Astrocyte (in vitro differentiated cells and primary cell): ENCODE measurements at regions not wholly inside any gene's neighbourhood (a gene's known extent, or its start where the extent isn't known, plus 50 kb on each side); places are given as distances from the start of the nearest gene placed in this dataset.
A peak's percentile ranks its signal among the peaks of the same experiment; 100 is the strongest.

Experiments
- DNase-seq: peaks from one replicate; pipeline ENCODE4 v3.0.0-alpha.2; 2010; ENCODE audit warnings: low read depth
- FAIRE-seq: peaks from 2 replicates; lab custom pipeline; 2011; peaks lifted over from hg19 to GRCh38; lab: Jason Lieb, UNC
- H2AFZ ChIP-seq: 2 replicates; pipeline ENCODE4 v1.6.0; 2012; ENCODE audit warnings: low read depth, low read length, inconsistent platforms
- H3K27ac ChIP-seq: 2 replicates; pipeline ENCODE4 v1.5.1; 2011; ENCODE audit warnings: low read depth, low read length, inconsistent platforms
- H3K27me3 ChIP-seq: 2 replicates; pipeline ENCODE4 v1.6.0; 2011; ENCODE audit warnings: low read length, inconsistent platforms; ENCODE audit not compliant: insufficient read depth
- H3K36me3 ChIP-seq: 2 replicates; pipeline ENCODE4 v1.5.1; 2011; ENCODE audit warnings: low read length, inconsistent platforms; ENCODE audit not compliant: insufficient read depth
- H3K4me1 ChIP-seq: 2 replicates; pipeline ENCODE4 v1.5.1; 2011; ENCODE audit warnings: low read length, inconsistent platforms; ENCODE audit not compliant: insufficient read depth
- H3K4me2 ChIP-seq: 2 replicates; pipeline ENCODE4 v1.6.0; 2012; ENCODE audit warnings: low read length, inconsistent platforms
- H3K4me3 ChIP-seq: 2 replicates; pipeline ENCODE4 v1.5.1; 2011; ENCODE audit warnings: low read depth, mild to moderate bottlenecking, low read length, inconsistent platforms; ENCODE audit not compliant: insufficient read depth
- H3K79me2 ChIP-seq: 2 replicates; pipeline ENCODE4 v1.6.0; 2012; ENCODE audit warnings: mild to moderate bottlenecking, low read length, inconsistent platforms; ENCODE audit not compliant: insufficient read depth
- H3K9ac ChIP-seq: 2 replicates; pipeline ENCODE4 v1.6.0; 2012; ENCODE audit warnings: mild to moderate bottlenecking, low read length, inconsistent platforms
- H3K9me3 ChIP-seq: 2 replicates; pipeline ENCODE4 v1.5.1; 2012; ENCODE audit warnings: low read depth, mild to moderate bottlenecking, low read length, inconsistent platforms; ENCODE audit not compliant: insufficient read depth
- H4K20me1 ChIP-seq: 2 replicates; pipeline ENCODE4 v1.6.0; 2012; ENCODE audit warnings: low read length, inconsistent platforms; ENCODE audit not compliant: insufficient read depth
- H3K27ac Mint-ChIP-seq: one replicate; pipeline ENCODE4 v1.8.0; 2021; ENCODE audit warnings: mild to moderate bottlenecking, mixed read lengths; ENCODE audit not compliant: unreplicated experiment
- H3K27me3 Mint-ChIP-seq: one replicate; pipeline ENCODE4 v1.8.0; 2021; ENCODE audit warnings: low read depth, mixed read lengths; ENCODE audit not compliant: unreplicated experiment
- H3K36me3 Mint-ChIP-seq: one replicate; pipeline ENCODE4 v1.8.0; 2021; ENCODE audit warnings: low read depth, mixed read lengths; ENCODE audit not compliant: unreplicated experiment
- H3K4me1 Mint-ChIP-seq: one replicate; pipeline ENCODE4 v1.8.0; 2021; ENCODE audit warnings: low read depth, mixed read lengths; ENCODE audit not compliant: unreplicated experiment
- H3K4me3 Mint-ChIP-seq: one replicate; pipeline ENCODE4 v1.8.0; 2021; ENCODE audit warnings: mild to moderate bottlenecking, moderate library complexity, mixed read lengths; ENCODE audit not compliant: unreplicated experiment
- H3K9me3 Mint-ChIP-seq: one replicate; pipeline ENCODE4 v1.8.0; 2021; ENCODE audit warnings: mild to moderate bottlenecking, mixed read lengths; ENCODE audit not compliant: unreplicated experiment
- EZH2 ChIP-seq: IDR thresholded peaks from 2 replicates; pipeline ENCODE4 v1.6.1; 2012; ENCODE audit warnings: mild to moderate bottlenecking, low read length, inconsistent platforms; ENCODE audit not compliant: insufficient read depth
- TF ChIP-seq, protein P1 (sequence below): IDR thresholded peaks from 2 replicates; pipeline ENCODE4 v1.5.1; 2011; ENCODE audit warnings: low read depth, mild to moderate bottlenecking, inconsistent platforms, low read length, moderate library complexity; ENCODE audit not compliant: insufficient read depth

DNA sequence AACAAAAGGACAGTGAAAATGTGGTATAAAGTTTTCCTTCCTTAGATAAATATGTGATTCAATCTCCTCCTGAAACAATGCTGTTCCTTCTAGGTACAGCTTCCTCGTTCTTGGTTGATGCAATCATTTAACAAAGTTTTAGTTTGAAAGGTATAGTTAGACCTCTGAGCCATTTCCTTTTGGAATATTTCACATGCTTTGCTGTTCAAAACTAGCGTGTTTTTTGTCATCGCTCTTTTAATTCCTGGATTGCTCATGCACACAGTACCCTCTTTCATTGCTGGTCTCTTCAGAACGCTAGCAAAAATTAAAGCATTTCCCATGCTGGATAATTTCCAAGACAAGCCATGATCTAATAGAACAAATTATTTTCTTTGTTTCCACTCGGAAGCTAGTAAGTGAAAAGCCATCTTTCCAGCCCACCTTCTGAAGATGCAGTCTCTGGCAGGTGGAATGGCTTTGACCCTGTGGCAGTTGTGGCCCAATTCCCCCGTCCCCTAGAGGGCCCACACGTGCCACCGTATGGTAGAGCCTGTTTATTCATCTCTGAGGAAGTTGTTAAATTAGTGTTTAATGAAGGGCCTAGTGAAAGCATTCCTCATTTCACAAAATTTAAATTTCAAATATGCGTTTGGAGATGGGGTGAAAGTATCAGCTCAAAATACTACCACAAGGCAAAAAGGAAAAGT, 1040.6 kb upstream of the SLC10A2 start:
- no peaks in the 10 kb centered on the region for H3K9me3 ChIP-seq
- TF ChIP-seq, protein P1, sequence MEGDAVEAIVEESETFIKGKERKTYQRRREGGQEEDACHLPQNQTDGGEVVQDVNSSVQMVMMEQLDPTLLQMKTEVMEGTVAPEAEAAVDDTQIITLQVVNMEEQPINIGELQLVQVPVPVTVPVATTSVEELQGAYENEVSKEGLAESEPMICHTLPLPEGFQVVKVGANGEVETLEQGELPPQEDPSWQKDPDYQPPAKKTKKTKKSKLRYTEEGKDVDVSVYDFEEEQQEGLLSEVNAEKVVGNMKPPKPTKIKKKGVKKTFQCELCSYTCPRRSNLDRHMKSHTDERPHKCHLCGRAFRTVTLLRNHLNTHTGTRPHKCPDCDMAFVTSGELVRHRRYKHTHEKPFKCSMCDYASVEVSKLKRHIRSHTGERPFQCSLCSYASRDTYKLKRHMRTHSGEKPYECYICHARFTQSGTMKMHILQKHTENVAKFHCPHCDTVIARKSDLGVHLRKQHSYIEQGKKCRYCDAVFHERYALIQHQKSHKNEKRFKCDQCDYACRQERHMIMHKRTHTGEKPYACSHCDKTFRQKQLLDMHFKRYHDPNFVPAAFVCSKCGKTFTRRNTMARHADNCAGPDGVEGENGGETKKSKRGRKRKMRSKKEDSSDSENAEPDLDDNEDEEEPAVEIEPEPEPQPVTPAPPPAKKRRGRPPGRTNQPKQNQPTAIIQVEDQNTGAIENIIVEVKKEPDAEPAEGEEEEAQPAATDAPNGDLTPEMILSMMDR, result no peak
- TF ChIP-seq EZH2, result no peak
- Mint-ChIP-seq H3K9me3 (peaks cover 7% of the 10 kb centered on the region), H3K27ac (no peak overlapping the region), H3K27me3 (no peaks in the 10 kb centered on the region), H3K4me3 (no peak overlapping the region), H3K36me3 (no peaks in the 10 kb centered on the region), H3K4me1 (no peaks in the 10 kb centered on the region)
- H2AFZ ChIP-seq, result no peak overlapping the region
- no peak for FAIRE-seq
- H3K27ac ChIP-seq, result peak overlapping the region; percentile 55
- peak; percentile 70 for DNase-seq
- no peaks in the 10 kb centered on the region for H4K20me1 ChIP-seq
- no peaks in the 10 kb centered on the region for H3K27me3 ChIP-seq
- peaks cover 10% of the 10 kb centered on the region for H3K4me1 ChIP-seq
- no peak overlapping the region for H3K4me3 ChIP-seq
- H3K9ac ChIP-seq, result peak overlapping the region; percentile 23
- peak overlapping the region; percentile 31 for H3K4me2 ChIP-seq
- no peaks in the 10 kb centered on the region for H3K36me3 ChIP-seq
- no peaks in the 10 kb centered on the region for H3K79me2 ChIP-seq

DNA sequence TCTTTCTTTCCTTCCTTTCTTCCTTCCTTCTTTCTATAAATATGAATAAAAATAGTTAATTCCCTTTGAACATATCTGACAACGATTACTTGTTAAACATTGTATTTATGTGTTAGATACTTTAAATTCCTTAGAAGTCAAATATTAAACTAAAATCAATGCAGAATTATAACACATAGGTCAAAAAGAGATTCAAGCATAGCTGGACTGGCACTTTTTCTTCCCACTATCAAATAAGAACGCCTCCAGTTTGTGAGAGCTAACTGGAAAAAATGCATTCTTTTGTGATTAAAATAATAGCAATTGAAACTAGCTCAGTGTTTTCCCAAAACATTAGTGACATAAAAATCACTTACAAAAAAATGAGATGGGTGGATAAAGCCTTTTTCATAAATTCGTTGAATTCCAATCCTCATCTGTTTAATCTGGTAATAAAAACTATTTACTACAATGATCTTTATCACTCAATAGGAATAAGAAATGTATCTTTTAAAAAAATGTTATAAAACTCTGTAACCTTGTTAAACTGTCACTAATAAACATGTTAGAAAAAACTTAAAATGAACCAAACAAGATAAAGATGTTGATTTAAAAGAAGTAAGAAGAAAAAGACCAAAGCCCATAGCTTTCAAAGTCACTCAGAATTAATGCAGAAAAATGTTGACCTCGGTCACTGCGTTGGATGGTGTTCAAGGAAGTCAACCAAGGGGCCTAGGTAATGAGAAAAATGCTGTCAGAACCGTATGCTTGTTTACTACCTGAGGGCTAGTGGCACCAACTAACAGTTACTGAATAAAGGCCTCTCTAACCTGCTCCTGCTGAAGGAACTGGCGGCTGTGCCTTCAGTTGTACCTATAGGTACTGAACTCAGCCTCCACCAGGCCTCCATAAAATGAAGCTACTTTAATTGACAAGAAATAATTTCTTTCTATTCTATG, 1039.5 kb upstream of the SLC10A2 start:
- no peak overlapping the region for H3K9ac ChIP-seq
- Mint-ChIP-seq H3K4me3 (no peak overlapping the region), H3K4me1 (no peaks in the 10 kb centered on the region), H3K36me3 (no peaks in the 10 kb centered on the region), H3K9me3 (peaks cover 7% of the 10 kb centered on the region), H3K27ac (no peak overlapping the region), H3K27me3 (no peaks in the 10 kb centered on the region)
- H3K27me3 ChIP-seq, result no peaks in the 10 kb centered on the region
- TF ChIP-seq EZH2, result no peak
- TF ChIP-seq, protein P1, result no peak
- H3K27ac ChIP-seq, result peak overlapping the region; percentile 55
- no peak overlapping the region for H3K4me3 ChIP-seq
- H3K4me1 ChIP-seq, result peaks cover 10% of the 10 kb centered on the region
- FAIRE-seq (no peak), DNase-seq (no peak)
- no peak overlapping the region for H2AFZ ChIP-seq
- no peaks in the 10 kb centered on the region for H3K79me2 ChIP-seq
- no peak overlapping the region for H3K4me2 ChIP-seq
- H4K20me1 ChIP-seq, result no peaks in the 10 kb centered on the region
- H3K9me3 ChIP-seq, result no peaks in the 10 kb centered on the region
- no peaks in the 10 kb centered on the region for H3K36me3 ChIP-seq
